Esophagus muscularis mucosa (tissue), 4 donors: ENCODE measurements at regions not wholly inside any gene's neighbourhood (a gene's known extent, or its start where the extent isn't known, plus 50 kb on each side); places are given as distances from the start of the nearest gene placed in this dataset.

ENCODE experiments used
- EP300 ChIP-seq: sonication (generic); formaldehyde crosslinking; IDR thresholded peaks from one replicate; pipeline ENCODE4 v1.6.1; 2017; ENCODE audit warnings: antibody characterized with exemption
- POLR2AphosphoS5 ChIP-seq, 2 donors: sonication (generic); formaldehyde crosslinking; IDR thresholded peaks; one replicate each; pipeline ENCODE4 v1.6.1; 2017; ENCODE audit warnings: antibody characterized with exemption in 2 of 2
- TF ChIP-seq, protein P1 (sequence below), 3 experiments: fragments of 200-600 bp in 2 of 3; fragments of 450-650 bp in 1 of 3; sonication (generic) in 2 of 3; IDR thresholded peaks; one replicate each; pipeline ENCODE4 v1.5.1; 2017 to 2019; ENCODE audit warnings: antibody characterized with exemption in 3 of 3, mild to moderate bottlenecking in 2 of 3, moderate library complexity in 1 of 3

DNA sequence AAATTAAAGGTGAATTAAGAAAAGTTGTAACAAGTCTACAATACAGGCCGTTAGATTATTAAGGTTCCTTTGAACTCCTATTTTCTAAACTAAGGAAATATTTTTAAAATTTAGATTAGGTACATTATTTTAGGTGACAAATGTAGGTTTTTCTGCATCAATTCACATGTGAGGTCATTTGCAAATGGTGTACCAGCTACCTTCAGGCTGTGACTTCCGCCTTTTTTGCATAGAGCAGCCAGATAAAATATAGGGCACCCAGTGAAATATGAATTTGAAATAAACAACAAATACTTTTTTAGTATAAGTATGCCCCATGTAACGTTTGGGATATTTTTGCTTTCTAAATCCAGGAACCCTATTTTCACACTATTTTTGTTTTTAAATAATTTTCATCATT lies 544.0 kb downstream of the LMO4 start:
- TF ChIP-seq POLR2AphosphoS5 (IDR thresholded peaks at IDR 0.05) (no peak), EP300 (no peak)
- TF ChIP-seq, protein P1, sequence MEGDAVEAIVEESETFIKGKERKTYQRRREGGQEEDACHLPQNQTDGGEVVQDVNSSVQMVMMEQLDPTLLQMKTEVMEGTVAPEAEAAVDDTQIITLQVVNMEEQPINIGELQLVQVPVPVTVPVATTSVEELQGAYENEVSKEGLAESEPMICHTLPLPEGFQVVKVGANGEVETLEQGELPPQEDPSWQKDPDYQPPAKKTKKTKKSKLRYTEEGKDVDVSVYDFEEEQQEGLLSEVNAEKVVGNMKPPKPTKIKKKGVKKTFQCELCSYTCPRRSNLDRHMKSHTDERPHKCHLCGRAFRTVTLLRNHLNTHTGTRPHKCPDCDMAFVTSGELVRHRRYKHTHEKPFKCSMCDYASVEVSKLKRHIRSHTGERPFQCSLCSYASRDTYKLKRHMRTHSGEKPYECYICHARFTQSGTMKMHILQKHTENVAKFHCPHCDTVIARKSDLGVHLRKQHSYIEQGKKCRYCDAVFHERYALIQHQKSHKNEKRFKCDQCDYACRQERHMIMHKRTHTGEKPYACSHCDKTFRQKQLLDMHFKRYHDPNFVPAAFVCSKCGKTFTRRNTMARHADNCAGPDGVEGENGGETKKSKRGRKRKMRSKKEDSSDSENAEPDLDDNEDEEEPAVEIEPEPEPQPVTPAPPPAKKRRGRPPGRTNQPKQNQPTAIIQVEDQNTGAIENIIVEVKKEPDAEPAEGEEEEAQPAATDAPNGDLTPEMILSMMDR (IDR thresholded peaks at IDR 0.05): no peak
